ENCODE measurements at regions not wholly inside any gene's neighbourhood (a gene's known extent, or its start where the extent isn't known, plus 50 kb on each side); places are given as distances from the start of the nearest gene placed in this dataset.

GRCh38 chr14:94921882-94922585 lies 152.1 kb upstream of the GSC start:
- no peak for DNase-seq
- Histone ChIP-seq H3K27ac (ENCODE audit: insufficient read depth, low read length, poor library complexity, severe bottlenecking) (no peak overlapping the region), H3K4me1 (ENCODE audit: control insufficient read depth, insufficient read depth, low read length, poor library complexity, severe bottlenecking) (no peaks in the 10 kb centered on the region), H3K36me3 (ENCODE audit: control insufficient read depth, insufficient read depth, low read length) (no peaks in the 10 kb centered on the region), H3K4me3 (ENCODE audit: low read depth, low read length) (no peak overlapping the region), H3K27me3 (ENCODE audit: control insufficient read depth, insufficient read depth, low read length) (no peaks in the 10 kb centered on the region), H3K9me3 (ENCODE audit: control insufficient read depth in 2 of 2, low read length in 2 of 2) (no peaks in the 10 kb centered on the region)
- H3K36me3 Mint-ChIP-seq = no peaks in the 10 kb centered on the region
- no peaks in the 10 kb centered on the region for H3K4me1 Mint-ChIP-seq
- H3K27ac Mint-ChIP-seq = no peak overlapping the region
- peaks cover 0 to 4% (median 0%) of the 10 kb centered on the region in 7 donors for H3K9me3 Mint-ChIP-seq
- H3K4me3 Mint-ChIP-seq = no peak overlapping the region
- ATAC-seq (ENCODE audit: low read depth in 2 of 2) = no peak
- H3K27me3 Mint-ChIP-seq = no peaks in the 10 kb centered on the region

GRCh38 chr14:94921456-94921855 lies 151.5 kb upstream of the GSC start:
- DNase-seq = no peak
- Mint-ChIP-seq H3K4me3 (no peak overlapping the region), H3K36me3 (no peaks in the 10 kb centered on the region), H3K4me1 (no peaks in the 10 kb centered on the region), H3K27me3 (no peaks in the 10 kb centered on the region), H3K27ac (no peak overlapping the region), H3K9me3 (peaks cover 0 to 4% (median 0%) of the 10 kb centered on the region in 7 donors)
- H3K4me1 ChIP-seq (ENCODE audit: control insufficient read depth, insufficient read depth, low read length, poor library complexity, severe bottlenecking) = no peaks in the 10 kb centered on the region
- no peak overlapping the region for H3K4me3 ChIP-seq (ENCODE audit: low read depth, low read length)
- H3K27ac ChIP-seq (ENCODE audit: insufficient read depth, low read length, poor library complexity, severe bottlenecking) = no peak overlapping the region
- H3K36me3 ChIP-seq (ENCODE audit: control insufficient read depth, insufficient read depth, low read length) = no peaks in the 10 kb centered on the region
- ATAC-seq (ENCODE audit: low read depth in 2 of 2) = no peak
- H3K9me3 ChIP-seq (ENCODE audit: control insufficient read depth in 2 of 2, low read length in 2 of 2) = no peaks in the 10 kb centered on the region
- H3K27me3 ChIP-seq (ENCODE audit: control insufficient read depth, insufficient read depth, low read length) = no peaks in the 10 kb centered on the region

GRCh38 chr14:94919896-94920295 lies 150.0 kb upstream of the GSC start:
- no peak overlapping the region for H3K27ac Mint-ChIP-seq

GRCh38 chr14:94918896-94919295 lies 149.0 kb upstream of the GSC start:
- Histone ChIP-seq H3K9me3 (ENCODE audit: control insufficient read depth in 2 of 2, low read length in 2 of 2) (no peaks in the 10 kb centered on the region), H3K4me3 (ENCODE audit: low read depth, low read length) (no peak overlapping the region), H3K27ac (ENCODE audit: insufficient read depth, low read length, poor library complexity, severe bottlenecking) (no peak overlapping the region), H3K27me3 (ENCODE audit: control insufficient read depth, insufficient read depth, low read length) (no peaks in the 10 kb centered on the region), H3K4me1 (ENCODE audit: control insufficient read depth, insufficient read depth, low read length, poor library complexity, severe bottlenecking) (no peaks in the 10 kb centered on the region), H3K36me3 (ENCODE audit: control insufficient read depth, insufficient read depth, low read length) (no peaks in the 10 kb centered on the region)
- H3K4me1 Mint-ChIP-seq = no peaks in the 10 kb centered on the region
- no peak overlapping the region for H3K27ac Mint-ChIP-seq
- H3K27me3 Mint-ChIP-seq = no peaks in the 10 kb centered on the region
- no peaks in the 10 kb centered on the region for H3K36me3 Mint-ChIP-seq
- ATAC-seq (ENCODE audit: low read depth in 2 of 2) (no peak), DNase-seq (no peak)
- no peak overlapping the region for H3K4me3 Mint-ChIP-seq
- H3K9me3 Mint-ChIP-seq = peaks cover 0 to 2% (median 0%) of the 10 kb centered on the region in 7 donors

More at GRCh38 chr14:94919896-94920295, 150.0 kb upstream of the GSC start:
- ATAC-seq (ENCODE audit: low read depth in 2 of 2) (no peak), DNase-seq (no peak)
- peaks cover 0 to 2% (median 0%) of the 10 kb centered on the region in 7 donors for H3K9me3 Mint-ChIP-seq
- H3K36me3 ChIP-seq (ENCODE audit: control insufficient read depth, insufficient read depth, low read length) = no peaks in the 10 kb centered on the region
- H3K4me3 ChIP-seq (ENCODE audit: low read depth, low read length) = no peak overlapping the region
- no peaks in the 10 kb centered on the region for H3K27me3 Mint-ChIP-seq
- H3K27me3 ChIP-seq (ENCODE audit: control insufficient read depth, insufficient read depth, low read length) = no peaks in the 10 kb centered on the region
- no peak overlapping the region for H3K27ac ChIP-seq (ENCODE audit: insufficient read depth, low read length, poor library complexity, severe bottlenecking)
- no peaks in the 10 kb centered on the region for H3K4me1 Mint-ChIP-seq
- H3K9me3 ChIP-seq (ENCODE audit: control insufficient read depth in 2 of 2, low read length in 2 of 2) = no peaks in the 10 kb centered on the region
- H3K36me3 Mint-ChIP-seq = no peaks in the 10 kb centered on the region
- no peaks in the 10 kb centered on the region for H3K4me1 ChIP-seq (ENCODE audit: control insufficient read depth, insufficient read depth, low read length, poor library complexity, severe bottlenecking)
- no peak overlapping the region for H3K4me3 Mint-ChIP-seq

- Histone ChIP-seq H3K4me1 (ENCODE audit: control insufficient read depth, insufficient read depth, low read length, poor library complexity, severe bottlenecking) (no peaks in the 10 kb centered on the region), H3K9me3 (ENCODE audit: control insufficient read depth in 2 of 2, low read length in 2 of 2) (no peaks in the 10 kb centered on the region), H3K36me3 (ENCODE audit: control insufficient read depth, insufficient read depth, low read length) (no peaks in the 10 kb centered on the region), H3K27ac (ENCODE audit: insufficient read depth, low read length, poor library complexity, severe bottlenecking) (no peak overlapping the region), H3K4me3 (ENCODE audit: low read depth, low read length) (no peak overlapping the region), H3K27me3 (ENCODE audit: control insufficient read depth, insufficient read depth, low read length) (no peaks in the 10 kb centered on the region)
- Mint-ChIP-seq H3K9me3 (peaks cover 0 to 4% (median 2%) of the 10 kb centered on the region in 7 donors), H3K4me1 (no peaks in the 10 kb centered on the region), H3K27me3 (no peaks in the 10 kb centered on the region), H3K27ac (no peak overlapping the region), H3K36me3 (no peaks in the 10 kb centered on the region), H3K4me3 (peak overlapping the region in 1 of 4 donors; percentile 10)
- ATAC-seq (ENCODE audit: low read depth in 2 of 2) (no peak), DNase-seq (no peak)
Observed at GRCh38 chr14:94917041-94917600, 147.2 kb upstream of the GSC start.

- ATAC-seq (ENCODE audit: low read depth in 2 of 2) = no peak
- Mint-ChIP-seq H3K27me3 (no peaks in the 10 kb centered on the region), H3K4me1 (no peaks in the 10 kb centered on the region), H3K9me3 (peaks cover 0 to 6% (median 3%) of the 10 kb centered on the region in 7 donors), H3K4me3 (no peak overlapping the region), H3K27ac (no peak overlapping the region), H3K36me3 (no peaks in the 10 kb centered on the region)
- Histone ChIP-seq H3K27me3 (ENCODE audit: control insufficient read depth, insufficient read depth, low read length) (no peaks in the 10 kb centered on the region), H3K36me3 (ENCODE audit: control insufficient read depth, insufficient read depth, low read length) (no peaks in the 10 kb centered on the region), H3K27ac (ENCODE audit: insufficient read depth, low read length, poor library complexity, severe bottlenecking) (no peak overlapping the region), H3K4me3 (ENCODE audit: low read depth, low read length) (no peak overlapping the region), H3K9me3 (ENCODE audit: control insufficient read depth in 2 of 2, low read length in 2 of 2) (no peaks in the 10 kb centered on the region), H3K4me1 (ENCODE audit: control insufficient read depth, insufficient read depth, low read length, poor library complexity, severe bottlenecking) (no peaks in the 10 kb centered on the region)
- DNase-seq = no peak
Observed at GRCh38 chr14:94914191-94914590, 144.3 kb upstream of the GSC start.

- Mint-ChIP-seq H3K4me1 (no peaks in the 10 kb centered on the region), H3K27ac (no peak overlapping the region), H3K36me3 (no peaks in the 10 kb centered on the region), H3K4me3 (no peak overlapping the region), H3K9me3 (peaks cover 0 to 6% (median 0%) of the 10 kb centered on the region in 7 donors), H3K27me3 (no peaks in the 10 kb centered on the region)
- H3K9me3 ChIP-seq (ENCODE audit: control insufficient read depth in 2 of 2, low read length in 2 of 2) = no peaks in the 10 kb centered on the region
- H3K27me3 ChIP-seq (ENCODE audit: control insufficient read depth, insufficient read depth, low read length) = no peaks in the 10 kb centered on the region
- no peak overlapping the region for H3K27ac ChIP-seq (ENCODE audit: insufficient read depth, low read length, poor library complexity, severe bottlenecking)
- ATAC-seq (ENCODE audit: low read depth in 2 of 2) (no peak), DNase-seq (no peak)
- H3K36me3 ChIP-seq (ENCODE audit: control insufficient read depth, insufficient read depth, low read length) = no peaks in the 10 kb centered on the region
- H3K4me1 ChIP-seq (ENCODE audit: control insufficient read depth, insufficient read depth, low read length, poor library complexity, severe bottlenecking) = no peaks in the 10 kb centered on the region
- no peak overlapping the region for H3K4me3 ChIP-seq (ENCODE audit: low read depth, low read length)
Observed at GRCh38 chr14:94907626-94908261, 137.8 kb upstream of the GSC start.
